ENCODE measurements at regions not wholly inside any gene's neighbourhood (a gene's known extent, or its start where the extent isn't known, plus 50 kb on each side); places are given as distances from the start of the nearest gene placed in this dataset.

GRCh38 chr18:22739061-22739642 lies 194.0 kb upstream of the RBBP8 start:
- Histone ChIP-seq H3K9me3 (replicated peaks in 1 of 2; ENCODE audit: control insufficient read depth in 2 of 2, insufficient read depth in 1 of 2, low read depth in 1 of 2, low read length in 2 of 2) (peaks cover 0 to under 1% of the 10 kb centered on the region in 2 donors), H3K4me2 (ENCODE audit: insufficient read depth, low read length, poor library complexity, severe bottlenecking) (no peak overlapping the region), H3K27me3 (ENCODE audit: control insufficient read depth in 3 of 3, insufficient read depth in 3 of 3, low read depth in 1 of 3, low read length in 3 of 3) (no peaks in the 10 kb centered on the region), H2AK5ac (ENCODE audit: low read depth, low read length) (no peak overlapping the region), H3K27ac (replicated peaks; ENCODE audit: low read length) (no peak overlapping the region), H3K23ac (ENCODE audit: low read depth, low read length, poor library complexity) (no peak overlapping the region), H3K18ac (ENCODE audit: low read length) (no peak overlapping the region), H3K4me3 (ENCODE audit: low read length in 2 of 2) (no peak overlapping the region), H2BK12ac (ENCODE audit: low read length) (no peak overlapping the region), H2BK15ac (ENCODE audit: low read length) (no peak overlapping the region), H4K8ac (ENCODE audit: low read depth, low read length) (no peak overlapping the region), H3K79me1 (ENCODE audit: low read depth, low read length) (no peaks in the 10 kb centered on the region), H3K4me1 (ENCODE audit: control insufficient read depth in 2 of 2, insufficient read depth in 1 of 2, low read depth in 1 of 2, low read length in 2 of 2) (peaks cover 0 to 1% of the 10 kb centered on the region in 2 donors), H3K4ac (ENCODE audit: low read length) (no peak overlapping the region), H3K14ac (ENCODE audit: low read length) (no peak overlapping the region), H4K91ac (ENCODE audit: low read depth, low read length, poor library complexity) (no peak overlapping the region), H3K36me3 (replicated peaks in 1 of 2; ENCODE audit: control insufficient read depth in 2 of 2, insufficient read depth in 2 of 2, low read length in 2 of 2) (no peaks in the 10 kb centered on the region), H2BK5ac (ENCODE audit: low read length) (no peak overlapping the region), H2AFZ (ENCODE audit: low read length) (no peak overlapping the region), H3K9ac (ENCODE audit: low read depth, low read length, poor library complexity) (no peak overlapping the region), H2BK120ac (ENCODE audit: low read depth, low read length) (no peak overlapping the region)
- no peak for DNase-seq (ENCODE audit: low spot score)
- no CpG with 5 or more reads among the region's 2 CpGs for WGBS, 2 donors (ENCODE audit: extremely low coverage in 2 of 2, insufficient read length in 2 of 2, insufficient replicate concordance in 1 of 2)

GRCh38 chr18:22739789-22740188 lies 193.3 kb upstream of the RBBP8 start:
- H3K14ac ChIP-seq (ENCODE audit: low read length), result no peak overlapping the region
- no peak overlapping the region for H2AK5ac ChIP-seq (ENCODE audit: low read depth, low read length)
- H3K23ac ChIP-seq (ENCODE audit: low read depth, low read length, poor library complexity), result no peak overlapping the region
- no peak overlapping the region for H2AFZ ChIP-seq (ENCODE audit: low read length)
- no peaks in the 10 kb centered on the region for H3K36me3 ChIP-seq (replicated peaks in 1 of 2; ENCODE audit: control insufficient read depth in 2 of 2, insufficient read depth in 2 of 2, low read length in 2 of 2)
- no peak overlapping the region for H2BK15ac ChIP-seq (ENCODE audit: low read length)
- H4K91ac ChIP-seq (ENCODE audit: low read depth, low read length, poor library complexity), result no peak overlapping the region
- H3K4me2 ChIP-seq (ENCODE audit: insufficient read depth, low read length, poor library complexity, severe bottlenecking), result no peak overlapping the region
- no peak overlapping the region for H3K18ac ChIP-seq (ENCODE audit: low read length)
- H2BK5ac ChIP-seq (ENCODE audit: low read length), result no peak overlapping the region
- no peak overlapping the region for H3K9ac ChIP-seq (ENCODE audit: low read depth, low read length, poor library complexity)
- H3K4ac ChIP-seq (ENCODE audit: low read length), result no peak overlapping the region
- H3K4me1 ChIP-seq (ENCODE audit: control insufficient read depth in 2 of 2, insufficient read depth in 1 of 2, low read depth in 1 of 2, low read length in 2 of 2), result no peaks in the 10 kb centered on the region
- H4K8ac ChIP-seq (ENCODE audit: low read depth, low read length), result no peak overlapping the region
- no peak overlapping the region for H2BK120ac ChIP-seq (ENCODE audit: low read depth, low read length)
- DNase-seq (ENCODE audit: low spot score), result no peak
- H3K27me3 ChIP-seq (ENCODE audit: control insufficient read depth in 3 of 3, insufficient read depth in 3 of 3, low read depth in 1 of 3, low read length in 3 of 3), result no peaks in the 10 kb centered on the region
- H2BK12ac ChIP-seq (ENCODE audit: low read length), result no peak overlapping the region
- H3K79me1 ChIP-seq (ENCODE audit: low read depth, low read length), result no peaks in the 10 kb centered on the region
- no CpG with 5 or more reads among the region's 4 CpGs for WGBS, 2 donors (ENCODE audit: extremely low coverage in 2 of 2, insufficient read length in 2 of 2, insufficient replicate concordance in 1 of 2)
- H3K9me3 ChIP-seq (replicated peaks in 1 of 2; ENCODE audit: control insufficient read depth in 2 of 2, insufficient read depth in 1 of 2, low read depth in 1 of 2, low read length in 2 of 2), result no peaks in the 10 kb centered on the region
- H3K4me3 ChIP-seq (ENCODE audit: low read length in 2 of 2), result no peak overlapping the region
- no peak overlapping the region for H3K27ac ChIP-seq (replicated peaks; ENCODE audit: low read length)

GRCh38 chr18:22741318-22741717 lies 191.8 kb upstream of the RBBP8 start:
- Histone ChIP-seq H3K79me1 (ENCODE audit: low read depth, low read length) (no peaks in the 10 kb centered on the region), H3K23ac (ENCODE audit: low read depth, low read length, poor library complexity) (no peak overlapping the region), H2BK15ac (ENCODE audit: low read length) (no peak overlapping the region), H4K8ac (ENCODE audit: low read depth, low read length) (no peak overlapping the region), H3K4me3 (ENCODE audit: low read length in 2 of 2) (no peak overlapping the region), H3K36me3 (replicated peaks in 1 of 2; ENCODE audit: control insufficient read depth in 2 of 2, insufficient read depth in 2 of 2, low read length in 2 of 2) (no peaks in the 10 kb centered on the region), H3K9ac (ENCODE audit: low read depth, low read length, poor library complexity) (no peak overlapping the region), H2AFZ (ENCODE audit: low read length) (no peak overlapping the region), H2BK12ac (ENCODE audit: low read length) (no peak overlapping the region), H2BK120ac (ENCODE audit: low read depth, low read length) (no peak overlapping the region), H3K4ac (ENCODE audit: low read length) (no peak overlapping the region), H3K14ac (ENCODE audit: low read length) (no peak overlapping the region), H2BK5ac (ENCODE audit: low read length) (no peak overlapping the region), H4K91ac (ENCODE audit: low read depth, low read length, poor library complexity) (no peak overlapping the region), H3K18ac (ENCODE audit: low read length) (no peak overlapping the region), H3K27ac (replicated peaks; ENCODE audit: low read length) (no peak overlapping the region), H3K9me3 (replicated peaks in 1 of 2; ENCODE audit: control insufficient read depth in 2 of 2, insufficient read depth in 1 of 2, low read depth in 1 of 2, low read length in 2 of 2) (no peaks in the 10 kb centered on the region), H3K27me3 (ENCODE audit: control insufficient read depth in 3 of 3, insufficient read depth in 3 of 3, low read depth in 1 of 3, low read length in 3 of 3) (no peaks in the 10 kb centered on the region), H2AK5ac (ENCODE audit: low read depth, low read length) (no peak overlapping the region), H3K4me1 (ENCODE audit: control insufficient read depth in 2 of 2, insufficient read depth in 1 of 2, low read depth in 1 of 2, low read length in 2 of 2) (no peaks in the 10 kb centered on the region), H3K4me2 (ENCODE audit: insufficient read depth, low read length, poor library complexity, severe bottlenecking) (no peak overlapping the region)
- DNase-seq (ENCODE audit: low spot score), result no peak
- no CpG with 5 or more reads among the region's 3 CpGs for WGBS, 2 donors (ENCODE audit: extremely low coverage in 2 of 2, insufficient read length in 2 of 2, insufficient replicate concordance in 1 of 2)

- DNase-seq (ENCODE audit: low spot score), result no peak
- Histone ChIP-seq H4K91ac (ENCODE audit: low read depth, low read length, poor library complexity) (no peak overlapping the region), H2BK120ac (ENCODE audit: low read depth, low read length) (no peak overlapping the region), H3K27ac (replicated peaks; ENCODE audit: low read length) (no peak overlapping the region), H3K14ac (ENCODE audit: low read length) (no peak overlapping the region), H4K8ac (ENCODE audit: low read depth, low read length) (no peak overlapping the region), H3K23ac (ENCODE audit: low read depth, low read length, poor library complexity) (no peak overlapping the region), H3K9ac (ENCODE audit: low read depth, low read length, poor library complexity) (no peak overlapping the region), H3K9me3 (replicated peaks in 1 of 2; ENCODE audit: control insufficient read depth in 2 of 2, insufficient read depth in 1 of 2, low read depth in 1 of 2, low read length in 2 of 2) (no peaks in the 10 kb centered on the region), H2AFZ (ENCODE audit: low read length) (no peak overlapping the region), H3K79me1 (ENCODE audit: low read depth, low read length) (no peaks in the 10 kb centered on the region), H2BK12ac (ENCODE audit: low read length) (no peak overlapping the region), H3K4me1 (ENCODE audit: control insufficient read depth in 2 of 2, insufficient read depth in 1 of 2, low read depth in 1 of 2, low read length in 2 of 2) (no peaks in the 10 kb centered on the region), H3K4me3 (ENCODE audit: low read length in 2 of 2) (no peak overlapping the region), H2BK15ac (ENCODE audit: low read length) (no peak overlapping the region), H3K4ac (ENCODE audit: low read length) (no peak overlapping the region), H2AK5ac (ENCODE audit: low read depth, low read length) (no peak overlapping the region), H3K4me2 (ENCODE audit: insufficient read depth, low read length, poor library complexity, severe bottlenecking) (no peak overlapping the region), H3K36me3 (replicated peaks in 1 of 2; ENCODE audit: control insufficient read depth in 2 of 2, insufficient read depth in 2 of 2, low read length in 2 of 2) (no peaks in the 10 kb centered on the region), H3K27me3 (ENCODE audit: control insufficient read depth in 3 of 3, insufficient read depth in 3 of 3, low read depth in 1 of 3, low read length in 3 of 3) (no peaks in the 10 kb centered on the region), H3K18ac (ENCODE audit: low read length) (no peak overlapping the region), H2BK5ac (ENCODE audit: low read length) (no peak overlapping the region)
- no CpG with 5 or more reads among the region's 3 CpGs for WGBS, 2 donors (ENCODE audit: extremely low coverage in 2 of 2, insufficient read length in 2 of 2, insufficient replicate concordance in 1 of 2)
Measured at GRCh38 chr18:22742409-22742808, 190.7 kb upstream of the RBBP8 start.

Data from neuronal stem cell (in vitro differentiated cells).